Body of pancreas (tissue), 4 donors: ENCODE measurements at regions not wholly inside any gene's neighbourhood (a gene's known extent, or its start where the extent isn't known, plus 50 kb on each side); places are given as distances from the start of the nearest gene placed in this dataset.

Experiments
- ATAC-seq: fragments of 150-250 bp; one replicate; pipeline ENCODE4 v1.9.1; 2016
- DNase-seq, 4 donors: peaks; one replicate each; pipeline ENCODE4 v3.0.0-alpha.2; 2019
- H3K27ac ChIP-seq, 4 donors: fragments of 200-600 bp; sonication (generic); 1 replicate in 3 of 4; 2 replicates in 1 of 4; pipeline versions ENCODE4 v1.5.1 to v1.6.1; 2016 to 2019; ENCODE audit warnings: mild to moderate bottlenecking in 1 of 4, mixed read lengths in 1 of 4, moderate library complexity in 1 of 4
- H3K27me3 ChIP-seq, 2 donors: fragments of 200-600 bp; sonication (generic); one replicate each; pipeline ENCODE4 v1.6.0; 2016; ENCODE audit warnings: mild to moderate bottlenecking in 1 of 2
- H3K36me3 ChIP-seq, 2 donors: fragments of 200-600 bp; sonication (generic); replicated peaks in 1 of 2; 2 replicates each; pipeline ENCODE4 v1.5.1; 2016; ENCODE audit warnings: low read depth in 2 of 2; ENCODE audit not compliant: insufficient read depth in 1 of 2
- H3K4me1 ChIP-seq: fragments of 200-600 bp; sonication (generic); one replicate; pipeline ENCODE4 v1.6.0; 2016
- H3K4me3 ChIP-seq, 2 donors: fragments of 200-600 bp; sonication (generic); 1 replicate in 1 of 2; 2 replicates in 1 of 2; pipeline ENCODE4 v1.5.1; 2016 to 2019
- H3K9me3 ChIP-seq, 3 donors: fragments of 200-600 bp; sonication (generic); 1 replicate in 2 of 3; 2 replicates in 1 of 3; pipeline ENCODE4 v1.5.1; 2016
- CTCF ChIP-seq, 7 experiments: fragments of 450-650 bp in 4 of 7; fragments of 200-600 bp in 3 of 7; sonication (generic) in 3 of 7; IDR thresholded peaks; one replicate each; pipeline ENCODE4 v1.5.1; 2016 to 2019; ENCODE audit warnings: antibody characterized with exemption in 7 of 7
- POLR2A ChIP-seq, 3 donors: fragments of 450-650 bp; IDR thresholded peaks; one replicate each; pipeline ENCODE4 v1.6.1; 2016; ENCODE audit warnings: antibody characterized with exemption in 3 of 3, mild to moderate bottlenecking in 2 of 3
- WGBS, 2 donors: methylation state at CpG; one replicate each; pipeline ENCODE4 v1.1.5; 2017; 5-methylcytosine and 5-hydroxymethylcytosine counted together
- intact Hi-C: fragments of 100-400 bp; cut with DNase I; formaldehyde crosslinking; loops from one replicate; pipeline ENCODE4 v1.15.1; 2023

DNA sequence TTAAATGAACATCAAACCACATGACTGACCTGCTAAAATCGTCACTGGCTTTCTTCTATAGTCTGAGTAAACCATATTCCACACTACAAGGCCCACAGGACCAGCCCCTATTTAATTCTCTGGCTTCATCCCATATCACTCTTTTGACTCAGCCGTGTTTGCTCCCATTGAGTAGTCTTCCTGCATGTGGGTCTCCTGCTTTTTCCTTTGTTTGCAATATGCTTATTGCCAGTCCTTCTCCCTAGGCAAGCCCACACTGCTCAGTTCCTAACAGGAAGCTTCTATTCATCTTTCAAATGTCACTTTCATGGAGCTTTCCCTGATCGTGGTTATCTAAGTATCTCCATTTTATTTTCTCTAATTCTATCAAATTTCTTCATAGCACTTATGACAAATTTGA lies 329.6 kb downstream of the RAPGEF2 start:
- intact Hi-C loops, result no loop called here
- Histone ChIP-seq H3K36me3 (no peaks in the 10 kb centered on the region), H3K4me1 (no peaks in the 10 kb centered on the region), H3K27ac (no peak overlapping the region), H3K9me3 (no peaks in the 10 kb centered on the region), H3K4me3 (no peak overlapping the region), H3K27me3 (no peaks in the 10 kb centered on the region)
- 56 to 62% methylated on average over 3 of the region's 3 CpGs for WGBS, 2 donors
- TF ChIP-seq POLR2A (IDR thresholded peaks at IDR 0.05) (no peak), CTCF (IDR thresholded peaks at IDR 0.05) (no peak)
- DNase-seq, result no peak
- no peak for ATAC-seq

DNA sequence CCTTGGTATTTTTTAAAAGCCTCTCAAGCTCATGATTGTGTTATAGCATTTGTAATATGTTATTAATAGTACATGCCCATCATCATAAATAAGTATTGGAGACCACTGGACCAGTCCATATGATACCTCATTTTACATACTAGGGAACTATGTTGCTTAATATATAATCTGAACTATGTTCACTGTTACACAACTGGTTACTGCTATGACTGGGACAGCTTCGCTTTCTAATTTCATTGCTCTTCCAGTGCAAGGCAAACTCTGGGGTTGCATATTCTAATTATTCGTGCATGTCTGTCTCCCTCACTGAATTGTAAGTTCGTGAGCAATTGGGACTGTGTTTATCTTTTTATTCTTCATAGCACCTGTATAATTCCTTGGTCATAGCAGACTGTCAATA lies 330.5 kb downstream of the RAPGEF2 start:
- no peak for TF ChIP-seq POLR2A (IDR thresholded peaks at IDR 0.05)
- no peak for TF ChIP-seq CTCF (IDR thresholded peaks at IDR 0.05)
- H3K4me1 ChIP-seq, result no peaks in the 10 kb centered on the region
- H3K4me3 ChIP-seq, result no peak overlapping the region
- no peaks in the 10 kb centered on the region for H3K9me3 ChIP-seq
- no peaks in the 10 kb centered on the region for H3K27me3 ChIP-seq
- no peak overlapping the region for H3K27ac ChIP-seq
- DNase-seq (no peak), ATAC-seq (no peak)
- H3K36me3 ChIP-seq, result no peaks in the 10 kb centered on the region
- WGBS, 2 donors, result 63 to 73% methylated on average over 3 of the region's 3 CpGs
- intact Hi-C loops, result no loop called here

DNA sequence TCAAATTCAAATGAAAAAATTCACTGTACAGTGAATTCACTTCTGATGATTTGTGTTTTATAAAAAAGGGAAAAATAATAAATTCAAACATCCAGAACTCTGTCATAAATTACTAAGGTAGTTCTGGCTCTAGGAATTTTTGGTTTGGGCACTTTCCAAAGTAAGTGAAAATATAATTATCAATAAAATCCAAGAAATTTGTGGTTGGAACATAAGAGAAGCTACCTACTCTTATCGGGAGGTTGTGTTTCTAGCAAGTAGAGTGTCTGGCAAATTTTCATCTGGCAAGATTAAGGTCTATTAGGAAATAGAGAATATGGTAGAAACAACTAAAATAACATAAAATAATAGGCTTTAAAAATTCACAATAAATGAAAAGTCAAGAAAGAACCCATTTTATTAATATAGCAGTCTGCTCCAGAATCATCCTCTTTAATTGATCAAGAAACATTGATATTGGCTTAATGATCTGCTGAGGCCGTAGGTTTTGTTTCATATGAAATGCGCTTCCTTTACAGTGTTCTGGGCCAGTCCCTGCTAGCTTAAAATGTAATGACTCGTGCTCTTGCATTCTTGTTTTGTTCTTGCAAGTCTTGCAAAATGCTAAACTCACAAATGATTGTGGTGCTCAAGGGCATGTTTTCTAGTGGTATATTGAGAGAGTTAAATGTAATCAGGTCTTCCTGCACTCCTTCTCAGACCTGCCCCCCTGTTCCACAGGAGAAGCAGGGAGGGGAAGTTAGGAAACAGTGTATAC lies 331.4 kb downstream of the RAPGEF2 start:
- no peaks in the 10 kb centered on the region for H3K4me1 ChIP-seq
- H3K9me3 ChIP-seq, result no peaks in the 10 kb centered on the region
- no peak overlapping the region for H3K27ac ChIP-seq
- H3K4me3 ChIP-seq, result no peak overlapping the region
- ATAC-seq (no peak), DNase-seq (no peak)
- no peaks in the 10 kb centered on the region for H3K36me3 ChIP-seq
- WGBS, 2 donors, result 68 to 77% methylated on average over 4 of the region's 4 CpGs
- intact Hi-C loops, result no loop called here
- no peak for TF ChIP-seq POLR2A (IDR thresholded peaks at IDR 0.05)
- TF ChIP-seq CTCF (IDR thresholded peaks at IDR 0.05), result no peak
- no peaks in the 10 kb centered on the region for H3K27me3 ChIP-seq

GRCh38 chr4:159434871-159435241 lies 332.0 kb downstream of the RAPGEF2 start:
- Histone ChIP-seq H3K4me1 (no peaks in the 10 kb centered on the region), H3K27me3 (no peaks in the 10 kb centered on the region), H3K36me3 (no peaks in the 10 kb centered on the region), H3K27ac (no peak overlapping the region), H3K9me3 (no peaks in the 10 kb centered on the region), H3K4me3 (no peak overlapping the region)
- 85 to 95% methylated on average over 8 of the region's 8 CpGs for WGBS, 2 donors
- ATAC-seq, result no peak
- DNase-seq, result no peak
- TF ChIP-seq POLR2A (IDR thresholded peaks at IDR 0.05), result no peak
- TF ChIP-seq CTCF (IDR thresholded peaks at IDR 0.05), result no peak
- intact Hi-C loops, result no loop called here

- ATAC-seq, result no peak
- WGBS, 2 donors, result 67 to 77% methylated on average over 3 of the region's 3 CpGs
- DNase-seq, result no peak
- no peak for TF ChIP-seq POLR2A (IDR thresholded peaks at IDR 0.05)
- no peak for TF ChIP-seq CTCF (IDR thresholded peaks at IDR 0.05)
- Histone ChIP-seq H3K9me3 (no peaks in the 10 kb centered on the region), H3K27me3 (no peaks in the 10 kb centered on the region), H3K27ac (no peak overlapping the region), H3K36me3 (no peaks in the 10 kb centered on the region), H3K4me3 (no peak overlapping the region), H3K4me1 (no peaks in the 10 kb centered on the region)
- intact Hi-C loops, result no loop called here
Observed at GRCh38 chr4:159435561-159436023, 332.7 kb downstream of the RAPGEF2 start.
